Astrocyte (in vitro differentiated cells and primary cell): ENCODE measurements at regions not wholly inside any gene's neighbourhood (a gene's known extent, or its start where the extent isn't known, plus 50 kb on each side); places are given as distances from the start of the nearest gene placed in this dataset.

Source experiments
- CTCF ChIP-seq: IDR thresholded peaks from 2 replicates; pipeline ENCODE4 v1.5.1; 2011; ENCODE audit warnings: low read depth, mild to moderate bottlenecking, inconsistent platforms, low read length, moderate library complexity; ENCODE audit not compliant: insufficient read depth
- EZH2 ChIP-seq: IDR thresholded peaks from 2 replicates; pipeline ENCODE4 v1.6.1; 2012; ENCODE audit warnings: mild to moderate bottlenecking, low read length, inconsistent platforms; ENCODE audit not compliant: insufficient read depth

DNA sequence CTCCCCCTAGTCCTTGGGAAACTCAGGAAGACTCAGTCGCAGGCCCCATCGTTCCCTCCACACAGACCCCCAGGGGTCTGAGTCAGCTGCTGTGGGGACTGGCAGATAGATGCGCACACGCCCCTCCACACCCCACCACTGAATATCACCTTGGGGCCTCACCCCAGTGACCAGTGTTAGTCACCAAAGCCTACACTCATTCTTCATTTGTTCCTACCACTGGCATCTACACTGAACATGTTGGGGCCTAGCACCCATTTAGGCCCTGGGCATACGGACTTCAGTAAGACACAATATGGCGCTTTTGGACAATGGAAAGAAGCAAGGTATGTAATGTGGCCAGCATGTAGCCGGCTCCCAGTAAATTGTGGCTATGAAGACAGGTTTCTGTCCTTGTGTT, 154.1 kb upstream of the PJA1 start:
- TF ChIP-seq EZH2 (no peak), CTCF (no peak)
